Pancreas (tissue), 10 donors: ENCODE measurements at regions not wholly inside any gene's neighbourhood (a gene's known extent, or its start where the extent isn't known, plus 50 kb on each side); places are given as distances from the start of the nearest gene placed in this dataset.

ENCODE experiments used
- ATAC-seq, 4 donors: fragments of 200-7000 bp; cut with Tn5 transposase; one replicate each; pipeline versions ENCODE4 v1.8.0 to v1.9.1; 2020; ENCODE audit warnings: mild to moderate bottlenecking in 4 of 4, moderate library complexity in 4 of 4
- DNase-seq, 6 donors: peaks; one replicate each; pipeline ENCODE4 v3.0.0-alpha.2; 2020
- FAIRE-seq: peaks from 2 replicates; lab custom pipeline; 2012; peaks lifted over from hg19 to GRCh38; lab: Jason Lieb, UNC
- H3K27ac ChIP-seq, 4 donors: fragments of 200-600 bp; sonication (generic); 1 replicate in 3 of 4; 2 replicates in 1 of 4; pipeline versions ENCODE4 v1.5.0 to v1.8.0; 2020
- H3K27me3 ChIP-seq, 4 donors: fragments of 200-600 bp; one replicate each; pipeline ENCODE4 v1.8.0; 2021
- H3K36me3 ChIP-seq, 3 donors: fragments of 200-600 bp; sonication (generic) in 1 of 3; one replicate each; pipeline versions ENCODE4 v1.5.0 to v1.8.0; 2020 to 2021
- H3K4me1 ChIP-seq, 3 donors: fragments of 200-600 bp; one replicate each; pipeline ENCODE4 v1.8.0; 2021
- H3K4me3 ChIP-seq, 4 donors: fragments of 200-600 bp; sonication (generic) in 2 of 4; one replicate each; pipeline versions ENCODE4 v1.5.0 to v1.8.0; 2020 to 2021
- H3K9me3 ChIP-seq, 4 donors: fragments of 200-600 bp; one replicate each; pipeline ENCODE4 v1.8.0; 2021
- WGBS, 2 donors: extraction: QIAGEN DNeasy Blood & Tissue Kit; methylation state at CpG; one replicate each; pipeline ENCODE4 v1.1.7; 2013; 5-methylcytosine and 5-hydroxymethylcytosine counted together
- intact Hi-C, 3 donors: fragments of 100-400 bp; cut with DNase I; formaldehyde crosslinking; loops; one replicate each; pipeline versions ENCODE4 v1.11.1 to v1.14.2; 2022
- TF ChIP-seq, protein P1 (sequence below), 4 donors: fragments of 200-600 bp; sonication (generic) in 3 of 4; IDR thresholded peaks; one replicate each; pipeline versions ENCODE4 v1.5.0 to v1.8.0; 2021; ENCODE audit warnings: antibody characterized with exemption in 4 of 4
- donor health status: healthy with polysubstance abuse.
- donor health status: DM: no; HTN: no; CAD: no; lungs with moderate emphysema.
- donor health status: DM: no; HTN: no; CAD: no.
- donor health status: control.
- donor health status: control.
- donor health status: Bipolar disorder and iron deficiency.
- donor health status: DM: yes; HTN: yes; CAD: no.
- donor health status: DM: no; HTN: no; CAD: no.
- donor health status: DM: no; HTN: no; CAD: no.
- donor health status: DM: yes; HTN: yes; CAD: no.

DNA sequence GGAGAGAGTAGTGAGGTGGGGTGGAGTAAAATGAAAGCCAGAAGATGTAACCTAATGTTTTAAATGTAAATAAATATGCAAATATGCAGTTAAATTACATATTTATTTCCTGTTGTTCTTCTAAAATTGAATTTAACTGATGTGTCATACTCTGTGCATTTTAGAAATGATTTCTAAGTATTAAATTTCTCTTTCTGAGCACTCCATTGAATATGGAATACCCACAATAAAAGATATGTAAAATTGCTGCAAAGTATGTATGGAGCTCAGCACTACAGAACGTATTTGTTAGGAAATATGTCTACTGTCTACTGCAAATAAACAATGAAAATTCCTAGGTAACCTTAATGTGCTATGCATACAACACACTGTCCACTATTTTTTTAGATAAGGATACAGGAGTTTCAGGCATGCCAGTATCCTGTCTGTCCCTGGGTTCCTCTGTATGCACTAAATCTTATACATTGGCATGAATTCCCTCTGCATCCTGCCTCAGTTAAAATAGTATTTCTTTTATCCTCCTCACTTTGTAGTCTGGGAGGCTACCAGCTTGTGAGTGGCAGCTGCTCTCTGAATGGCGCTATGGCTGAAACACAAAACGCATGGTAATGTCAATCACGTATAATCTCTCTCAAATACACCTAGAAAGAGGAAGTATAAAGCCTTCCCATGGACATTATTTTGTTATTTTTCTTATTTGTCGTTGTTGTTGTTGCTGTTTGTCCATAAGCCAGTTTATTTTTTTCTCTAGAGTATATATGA is 579.5 kb downstream of the PYDC2 start:
- no peaks in the 10 kb centered on the region for H3K27me3 ChIP-seq
- no peaks in the 10 kb centered on the region for H3K9me3 ChIP-seq
- FAIRE-seq: no peak
- no peaks in the 10 kb centered on the region for H3K4me1 ChIP-seq
- 61 to 63% methylated on average over 5 of the region's 5 CpGs for WGBS, 2 donors
- TF ChIP-seq, protein P1, sequence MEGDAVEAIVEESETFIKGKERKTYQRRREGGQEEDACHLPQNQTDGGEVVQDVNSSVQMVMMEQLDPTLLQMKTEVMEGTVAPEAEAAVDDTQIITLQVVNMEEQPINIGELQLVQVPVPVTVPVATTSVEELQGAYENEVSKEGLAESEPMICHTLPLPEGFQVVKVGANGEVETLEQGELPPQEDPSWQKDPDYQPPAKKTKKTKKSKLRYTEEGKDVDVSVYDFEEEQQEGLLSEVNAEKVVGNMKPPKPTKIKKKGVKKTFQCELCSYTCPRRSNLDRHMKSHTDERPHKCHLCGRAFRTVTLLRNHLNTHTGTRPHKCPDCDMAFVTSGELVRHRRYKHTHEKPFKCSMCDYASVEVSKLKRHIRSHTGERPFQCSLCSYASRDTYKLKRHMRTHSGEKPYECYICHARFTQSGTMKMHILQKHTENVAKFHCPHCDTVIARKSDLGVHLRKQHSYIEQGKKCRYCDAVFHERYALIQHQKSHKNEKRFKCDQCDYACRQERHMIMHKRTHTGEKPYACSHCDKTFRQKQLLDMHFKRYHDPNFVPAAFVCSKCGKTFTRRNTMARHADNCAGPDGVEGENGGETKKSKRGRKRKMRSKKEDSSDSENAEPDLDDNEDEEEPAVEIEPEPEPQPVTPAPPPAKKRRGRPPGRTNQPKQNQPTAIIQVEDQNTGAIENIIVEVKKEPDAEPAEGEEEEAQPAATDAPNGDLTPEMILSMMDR (IDR thresholded peaks at IDR 0.05): no peak
- H3K27ac ChIP-seq: no peak overlapping the region
- ATAC-seq: no peak
- no peak for DNase-seq
- no peaks in the 10 kb centered on the region for H3K36me3 ChIP-seq
- H3K4me3 ChIP-seq: no peak overlapping the region
- intact Hi-C loops: no loop called here

DNA sequence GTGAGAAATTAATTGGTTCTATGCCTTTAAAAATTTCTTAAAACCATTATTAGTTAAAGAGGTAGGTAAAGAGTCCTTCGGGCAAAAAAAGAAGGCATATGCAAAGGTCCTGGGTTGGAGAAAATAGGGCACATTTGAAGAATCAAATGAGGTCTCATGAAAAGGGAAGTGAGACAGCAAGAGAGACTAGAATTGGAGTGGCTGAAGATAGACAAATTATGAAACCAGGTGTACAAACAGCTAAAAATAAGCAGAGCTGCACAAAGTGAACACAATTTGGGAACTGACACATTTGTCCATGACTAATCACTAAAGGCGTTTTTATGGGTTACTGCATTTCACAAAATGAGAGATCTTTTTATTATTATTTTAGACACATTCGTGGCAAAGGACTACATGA is 581.2 kb downstream of the PYDC2 start:
- ATAC-seq (no peak), DNase-seq (no peak), FAIRE-seq (no peak)
- 58 to 72% methylated on average over 3 of the region's 3 CpGs for WGBS, 2 donors
- H3K4me1 ChIP-seq: no peaks in the 10 kb centered on the region
- no peak overlapping the region for H3K4me3 ChIP-seq
- TF ChIP-seq, protein P1 (IDR thresholded peaks at IDR 0.05): no peak
- intact Hi-C loops: no loop called here
- no peaks in the 10 kb centered on the region for H3K27me3 ChIP-seq
- no peak overlapping the region for H3K27ac ChIP-seq
- H3K9me3 ChIP-seq: no peaks in the 10 kb centered on the region
- no peaks in the 10 kb centered on the region for H3K36me3 ChIP-seq

DNA sequence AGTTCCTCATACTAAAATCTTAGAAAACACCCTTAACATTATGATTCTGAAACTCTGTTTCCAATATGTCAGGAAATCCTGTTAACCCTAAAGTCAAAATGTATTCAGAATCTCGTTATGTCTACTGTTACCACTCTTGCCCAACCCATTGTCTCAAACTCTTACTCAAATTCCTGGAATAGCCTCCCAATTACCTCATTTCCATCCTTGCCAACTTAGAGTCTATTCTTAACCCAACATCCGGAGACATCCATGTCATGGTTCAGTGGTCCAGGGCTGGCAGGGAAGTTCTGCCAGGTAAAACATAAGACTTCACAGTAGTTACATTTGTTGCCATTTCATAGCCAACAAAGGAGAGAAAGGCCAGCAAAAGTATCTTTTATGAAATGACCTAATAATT is 593.9 kb downstream of the PYDC2 start:
- TF ChIP-seq, protein P1 (IDR thresholded peaks at IDR 0.05): no peak
- FAIRE-seq (no peak), DNase-seq (no peak), ATAC-seq (no peak)
- Histone ChIP-seq H3K4me3 (no peak overlapping the region), H3K36me3 (no peaks in the 10 kb centered on the region), H3K27ac (no peak overlapping the region), H3K9me3 (no peaks in the 10 kb centered on the region), H3K27me3 (no peaks in the 10 kb centered on the region), H3K4me1 (no peaks in the 10 kb centered on the region)
- WGBS, 2 donors: 33 to 62% methylated on average over 2 of the region's 2 CpGs
- intact Hi-C loops: no loop called here

DNA sequence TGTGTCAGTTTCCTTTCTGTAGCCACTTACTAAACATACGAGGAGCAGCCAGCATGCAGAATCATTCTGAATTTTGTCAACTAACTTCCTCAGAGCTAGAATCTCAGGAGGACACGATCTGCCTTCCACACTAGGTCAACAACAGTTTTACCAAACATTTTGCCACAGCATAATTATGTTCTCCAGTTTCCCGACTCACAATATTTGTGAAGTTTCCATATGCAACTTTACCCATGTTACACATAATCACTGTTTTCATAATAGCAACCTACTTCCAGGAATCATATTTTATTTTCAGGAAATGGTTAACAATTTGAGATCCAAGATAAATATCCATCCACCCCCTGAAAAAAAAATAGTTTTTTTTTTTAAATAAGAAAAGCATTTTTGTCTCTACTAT is 595.0 kb downstream of the PYDC2 start:
- no peaks in the 10 kb centered on the region for H3K4me1 ChIP-seq
- no peak for FAIRE-seq
- no peak for DNase-seq
- no peak overlapping the region for H3K27ac ChIP-seq
- no peaks in the 10 kb centered on the region for H3K27me3 ChIP-seq
- no peaks in the 10 kb centered on the region for H3K9me3 ChIP-seq
- TF ChIP-seq, protein P1 (IDR thresholded peaks at IDR 0.05): no peak
- no peak for ATAC-seq
- H3K4me3 ChIP-seq: no peak overlapping the region
- intact Hi-C loops: no loop called here
- no peaks in the 10 kb centered on the region for H3K36me3 ChIP-seq
- 37 to 44% methylated on average over 3 of the region's 3 CpGs for WGBS, 2 donors

DNA sequence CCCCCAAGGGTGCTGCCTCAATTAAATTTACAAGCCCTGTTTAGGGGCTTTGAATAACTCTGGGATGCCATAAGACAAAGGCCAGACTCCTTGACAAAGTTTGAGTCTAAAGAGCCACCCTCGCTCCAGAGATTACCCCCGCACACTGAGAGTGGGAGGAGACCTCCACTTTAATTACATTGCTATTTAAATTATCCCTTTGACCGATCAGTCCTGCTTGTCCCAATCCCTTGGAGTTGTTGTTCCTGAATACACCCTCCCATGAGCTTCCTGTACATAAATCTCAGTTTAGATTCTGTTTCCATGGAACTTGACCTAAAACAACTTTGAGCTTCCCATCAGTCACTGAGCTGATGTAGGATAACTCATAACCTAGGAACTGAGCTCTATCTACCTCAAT is 596.3 kb downstream of the PYDC2 start:
- intact Hi-C loops: no loop called here
- DNase-seq: no peak
- FAIRE-seq: no peak
- H3K27me3 ChIP-seq: no peaks in the 10 kb centered on the region
- H3K4me3 ChIP-seq: no peak overlapping the region
- H3K36me3 ChIP-seq: no peaks in the 10 kb centered on the region
- 76 to 81% methylated on average over 3 of the region's 3 CpGs for WGBS, 2 donors
- H3K9me3 ChIP-seq: no peaks in the 10 kb centered on the region
- H3K27ac ChIP-seq: no peak overlapping the region
- no peak for ATAC-seq
- no peaks in the 10 kb centered on the region for H3K4me1 ChIP-seq
- TF ChIP-seq, protein P1 (IDR thresholded peaks at IDR 0.05): no peak
